GM23338 (cell line): ENCODE measurements at regions not wholly inside any gene's neighbourhood (a gene's known extent, or its start where the extent isn't known, plus 50 kb on each side); places are given as distances from the start of the nearest gene placed in this dataset.

Experiments used
- ATAC-seq: fragments of 200-7000 bp; cut with Tn5 transposase; 3 replicates; pipeline ENCODE4 v1.9.1; 2020
- DNase-seq: peaks from one replicate; pipeline ENCODE4 v3.0.0-alpha.2; 2015; ENCODE audit warnings: low spot score
- H2AFZ ChIP-seq: fragments of 200-600 bp; sonication (generic); 2 replicates; pipeline ENCODE4 v1.8.0; 2016; ENCODE audit warnings: antibody characterized with exemption, mild to moderate bottlenecking, moderate library complexity
- H3F3A ChIP-seq: fragments of 200-600 bp; sonication (generic); replicated peaks from 2 replicates; pipeline ENCODE4 v1.8.0; 2017; ENCODE audit warnings: antibody characterized with exemption, mixed run types, low read depth
- H3K27ac ChIP-seq: fragments of 200-600 bp; sonication (generic); 2 replicates; pipeline ENCODE4 v1.6.1; 2016; ENCODE audit warnings: low read depth
- H3K27me3 ChIP-seq: fragments of 200-600 bp; sonication (generic); 2 replicates; pipeline ENCODE4 v1.8.0; 2016; ENCODE audit warnings: mild to moderate bottlenecking, mixed run types, moderate library complexity; ENCODE audit not compliant: insufficient read depth
- H3K36me3 ChIP-seq: fragments of 200-600 bp; sonication (generic); 2 replicates; pipeline ENCODE4 v1.8.0; 2016; ENCODE audit warnings: mild to moderate bottlenecking; ENCODE audit not compliant: insufficient read depth
- H3K4me1 ChIP-seq: fragments of 200-600 bp; sonication (generic); 2 replicates; pipeline ENCODE4 v1.8.0; 2016; ENCODE audit warnings: mild to moderate bottlenecking, moderate library complexity; ENCODE audit not compliant: insufficient read depth
- H3K4me2 ChIP-seq: fragments of 200-600 bp; sonication (generic); 2 replicates; pipeline ENCODE4 v1.7.1; 2017; ENCODE audit warnings: mixed run types
- H3K4me3 ChIP-seq: fragments of 200-600 bp; sonication (generic); 2 replicates; pipeline ENCODE4 v1.6.1; 2016; ENCODE audit warnings: mixed run types
- H3K79me2 ChIP-seq: fragments of 200-600 bp; sonication (generic); replicated peaks from 2 replicates; pipeline ENCODE4 v1.8.0; 2017; ENCODE audit warnings: mild to moderate bottlenecking; ENCODE audit not compliant: insufficient read depth
- H3K9me2 ChIP-seq: fragments of 200-600 bp; sonication (generic); 2 replicates; pipeline ENCODE4 v1.8.0; 2017; ENCODE audit not compliant: insufficient read depth
- H4K20me1 ChIP-seq: fragments of 200-600 bp; sonication (generic); replicated peaks from 2 replicates; pipeline ENCODE4 v1.8.0; 2017; ENCODE audit warnings: mild to moderate bottlenecking; ENCODE audit not compliant: insufficient read depth
- H3K27ac Mint-ChIP-seq: 2 replicates; pipeline ENCODE4 v1.8.0; 2020; ENCODE audit warnings: inconsistent platforms, mild to moderate bottlenecking, moderate library complexity, mixed read lengths
- H3K27me3 Mint-ChIP-seq: 3 replicates; pipeline ENCODE4 v1.8.0; 2022; ENCODE audit warnings: low read depth, mild to moderate bottlenecking, moderate library complexity, mixed read lengths, inconsistent platforms; ENCODE audit not compliant: insufficient read depth, poor library complexity
- H3K36me3 Mint-ChIP-seq: 3 replicates; pipeline ENCODE4 v1.8.0; 2021; ENCODE audit warnings: low read depth, mild to moderate bottlenecking, inconsistent platforms, moderate library complexity, mixed read lengths
- H3K4me1 Mint-ChIP-seq: 3 replicates; pipeline ENCODE4 v1.8.0; 2020; ENCODE audit warnings: mild to moderate bottlenecking, inconsistent platforms, mixed read lengths
- H3K4me3 Mint-ChIP-seq: 3 replicates; pipeline ENCODE4 v1.8.0; 2021; ENCODE audit warnings: moderate library complexity, mild to moderate bottlenecking, inconsistent platforms, mixed read lengths
- H3K9me3 Mint-ChIP-seq: 3 replicates; pipeline ENCODE4 v1.8.0; 2020; ENCODE audit warnings: moderate library complexity, mild to moderate bottlenecking, inconsistent platforms, mixed read lengths
- CTCF ChIP-seq, 2 experiments: fragments of 200-600 bp in 1 of 2; sonication (generic) in 1 of 2; conservative IDR thresholded peaks; 2 replicates each; pipeline versions ENCODE4 v1.5.1 to v1.6.1; 2016 to 2017; ENCODE audit warnings: antibody characterized with exemption in 2 of 2, low read depth in 2 of 2, mild to moderate bottlenecking in 2 of 2, moderate library complexity in 1 of 2
- EZH2 ChIP-seq: fragments of 200-600 bp; sonication (generic); IDR thresholded peaks from one replicate; pipeline ENCODE4 v1.8.0; 2017; ENCODE audit warnings: antibody characterized with exemption, mild to moderate bottlenecking, low read depth; ENCODE audit not compliant: unreplicated experiment
- EZH2phosphoT487 ChIP-seq: fragments of 200-600 bp; sonication (generic); IDR thresholded peaks from one replicate; pipeline ENCODE4 v1.8.1; 2018; ENCODE audit warnings: antibody characterized with exemption; ENCODE audit not compliant: unreplicated experiment
- JUNB ChIP-seq: IDR thresholded peaks from one replicate; pipeline ENCODE4 v1.6.1; 2016; ENCODE audit warnings: antibody characterized with exemption; ENCODE audit not compliant: unreplicated experiment
- NANOG ChIP-seq: IDR thresholded peaks from 2 replicates; pipeline ENCODE4 v1.6.1; 2016; ENCODE audit warnings: antibody characterized with exemption, borderline replicate concordance
- STAT1 ChIP-seq: IDR thresholded peaks from one replicate; pipeline ENCODE4 v1.6.1; 2016; ENCODE audit warnings: antibody characterized with exemption; ENCODE audit not compliant: unreplicated experiment
- ZNF114 ChIP-seq: fragments of 250-450 bp; sonication (Bioruptor Pico); IDR thresholded peaks from 2 replicates; pipeline ENCODE4 v1.5.0; 2020; ENCODE audit warnings: mild to moderate bottlenecking, moderate library complexity
- ZNF462 ChIP-seq: fragments of 250-450 bp; sonication (Bioruptor Pico); IDR thresholded peaks from 2 replicates; pipeline ENCODE4 v1.5.0; 2020; ENCODE audit warnings: mild to moderate bottlenecking, moderate library complexity

DNA sequence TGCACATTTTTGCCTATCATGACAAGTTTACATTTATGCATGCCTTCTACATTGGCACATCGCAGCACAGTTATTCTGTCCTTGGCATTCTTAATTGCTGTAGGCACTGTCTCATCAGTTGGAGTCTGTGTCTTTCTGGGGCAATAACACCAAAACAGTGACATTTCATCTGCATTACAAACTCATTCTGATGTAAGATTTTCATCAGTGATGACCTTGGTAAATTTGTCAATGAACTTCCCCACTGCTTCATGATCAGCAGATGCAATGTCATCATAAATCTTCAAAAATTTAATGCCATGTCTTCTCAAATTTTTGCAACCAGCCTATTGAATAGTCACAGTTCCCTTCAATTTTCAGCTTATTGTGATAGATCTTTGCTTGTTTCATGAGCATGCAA is 85.5 kb downstream of the CAPZA3 start (continued):
- TF ChIP-seq ZNF462 (no peak), CTCF (conservative IDR thresholded peaks at IDR 0.05; ENCODE audit: low read depth in 2 of 2) (no peak), EZH2phosphoT487 (no peak), ZNF114 (CRISPR knock-in tag) (no peak), STAT1 (no peak)

GRCh38 chr12:18824287-18824686 is 86.4 kb downstream of the CAPZA3 start:
- H3F3A ChIP-seq, result no peaks in the 10 kb centered on the region
- peaks cover 1% of the 10 kb centered on the region; the same call in 1 of the 2 replicates for H3K36me3 ChIP-seq
- H4K20me1 ChIP-seq, result no peaks in the 10 kb centered on the region
- no peaks in the 10 kb centered on the region for H3K27me3 ChIP-seq
- peaks cover 10% of the 10 kb centered on the region for H3K9me3 Mint-ChIP-seq
- no peak overlapping the region for H3K4me3 Mint-ChIP-seq
- no peak overlapping the region for H3K27ac Mint-ChIP-seq
- peak overlapping the region; percentile 45; the same call in 1 of the 2 replicates for H2AFZ ChIP-seq
- no peak overlapping the region for H3K4me3 ChIP-seq
- no peaks in the 10 kb centered on the region for H3K9me2 ChIP-seq
- H3K4me1 Mint-ChIP-seq, result no peaks in the 10 kb centered on the region
- no peaks in the 10 kb centered on the region for H3K4me1 ChIP-seq
- no peak for DNase-seq
- peaks cover 10% of the 10 kb centered on the region for H3K36me3 Mint-ChIP-seq
- H3K4me2 ChIP-seq, result no peak overlapping the region
- ATAC-seq, result no peak
- H3K27me3 Mint-ChIP-seq, result no peaks in the 10 kb centered on the region
- H3K79me2 ChIP-seq, result no peaks in the 10 kb centered on the region
- no peak overlapping the region for H3K27ac ChIP-seq
- TF ChIP-seq EZH2phosphoT487 (no peak), EZH2 (no peak), JUNB (no peak), ZNF462 (no peak), NANOG (no peak)
